SKM-1 (cell line): ENCODE measurements at regions not wholly inside any gene's neighbourhood (a gene's known extent, or its start where the extent isn't known, plus 50 kb on each side); places are given as distances from the start of the nearest gene placed in this dataset.
"Not testable (repeated sequence)": the region's sequence is repeated elsewhere in the genome, so short reads cannot be mapped to it uniquely, and the experiment has no call there.

Experiments
- DNase-seq: peaks from one replicate; lab custom pipeline; 2025; ENCODE audit not compliant: unreplicated experiment; lab: John Stamatoyannopoulos, UW

DNA sequence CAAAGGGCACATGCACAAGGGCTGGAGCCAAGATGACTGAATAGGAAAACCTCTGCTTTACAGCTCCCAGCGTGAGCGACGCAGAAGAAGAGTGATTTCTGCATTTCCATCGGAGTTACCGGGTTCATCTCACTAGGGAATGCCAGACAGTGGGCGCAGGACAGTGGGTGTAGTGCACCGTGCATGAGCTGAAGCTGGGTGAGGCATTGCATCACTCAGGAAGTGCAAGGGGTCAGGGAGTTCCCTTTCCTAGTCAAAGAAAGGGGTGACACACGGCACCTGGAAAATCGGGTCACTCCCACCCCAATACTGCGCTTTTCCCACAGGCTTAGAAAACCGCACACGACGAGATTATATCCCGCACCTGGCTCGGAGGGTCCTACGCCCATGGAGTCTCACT lies 64.5 kb upstream of the HTR1E start:
- DNase-seq: not testable (repeated sequence)

DNA sequence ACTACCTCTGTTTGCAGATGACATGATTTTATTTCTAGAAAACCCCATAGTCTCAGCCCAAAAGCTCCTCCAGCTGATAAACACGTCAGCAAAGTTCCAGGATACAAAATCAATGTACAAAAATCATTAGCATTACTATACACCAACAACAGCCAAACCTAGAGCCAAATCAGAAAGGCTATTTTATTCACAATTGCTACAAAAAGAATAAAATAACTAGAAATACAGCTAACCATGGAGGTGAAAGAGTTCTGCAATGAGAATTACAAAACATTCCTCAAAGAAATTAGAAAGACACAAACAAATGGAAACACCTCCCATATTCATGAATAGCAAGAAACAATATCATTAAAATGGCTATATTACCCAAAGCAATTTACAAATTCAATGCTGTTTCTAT lies 65.6 kb upstream of the HTR1E start:
- DNase-seq: no peak

DNA sequence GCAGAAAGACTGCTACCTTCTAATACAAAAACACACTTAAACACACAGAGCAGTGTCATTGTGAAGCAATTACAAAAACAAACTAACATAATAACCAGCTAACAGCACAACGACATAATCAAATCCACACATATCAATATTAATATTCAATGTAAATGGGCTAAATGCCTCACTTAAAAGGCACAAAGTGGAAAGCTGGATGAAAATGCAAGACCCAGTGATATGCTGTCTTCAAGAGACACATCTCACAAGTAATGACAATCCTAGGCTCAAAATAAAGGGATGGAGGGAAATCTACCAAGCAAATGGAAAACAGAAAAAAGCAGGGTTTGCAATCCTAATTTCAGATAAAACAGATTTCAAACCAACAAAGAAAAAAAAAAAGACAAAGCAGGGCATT lies 67.8 kb upstream of the HTR1E start:
- DNase-seq: no peak

DNA sequence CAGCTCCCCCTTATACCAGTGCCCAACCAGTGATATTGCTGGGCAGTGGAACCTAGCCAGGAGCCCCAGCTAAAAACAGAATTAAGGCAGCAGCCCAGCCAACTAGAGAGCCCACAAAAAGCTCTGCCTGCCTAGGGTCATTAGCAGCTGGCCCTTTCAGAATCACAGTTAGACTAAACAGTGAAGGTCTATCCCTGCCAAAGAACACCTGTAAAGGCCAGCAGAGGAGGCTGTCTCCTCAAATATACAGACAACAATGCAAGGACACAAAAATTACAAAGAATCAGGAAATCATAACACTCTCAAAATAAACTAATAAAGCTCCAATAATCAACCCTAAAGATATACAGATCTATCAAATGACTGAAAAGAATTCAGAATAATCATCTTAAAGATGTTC lies 77.8 kb upstream of the HTR1E start:
- DNase-seq: no peak

DNA sequence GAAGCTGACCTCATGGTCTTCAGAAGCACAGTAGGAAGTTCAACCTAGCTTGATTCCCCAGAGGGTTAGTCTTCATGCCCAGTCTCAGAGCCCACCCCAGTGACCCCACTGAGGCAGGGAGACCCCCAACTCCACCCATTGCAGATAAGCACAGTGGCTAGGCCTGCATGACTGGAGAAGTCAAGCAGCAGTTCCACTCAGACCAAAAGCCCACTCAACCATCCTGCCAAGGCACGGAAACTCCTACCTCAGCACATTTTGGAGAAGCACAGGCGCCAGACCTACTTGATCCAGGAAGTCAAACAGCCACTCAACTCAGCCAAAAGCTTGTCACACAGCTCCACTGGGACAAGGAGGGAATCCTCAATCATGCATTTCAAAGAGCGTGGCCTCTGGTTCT lies 78.4 kb upstream of the HTR1E start:
- DNase-seq: no peak

DNA sequence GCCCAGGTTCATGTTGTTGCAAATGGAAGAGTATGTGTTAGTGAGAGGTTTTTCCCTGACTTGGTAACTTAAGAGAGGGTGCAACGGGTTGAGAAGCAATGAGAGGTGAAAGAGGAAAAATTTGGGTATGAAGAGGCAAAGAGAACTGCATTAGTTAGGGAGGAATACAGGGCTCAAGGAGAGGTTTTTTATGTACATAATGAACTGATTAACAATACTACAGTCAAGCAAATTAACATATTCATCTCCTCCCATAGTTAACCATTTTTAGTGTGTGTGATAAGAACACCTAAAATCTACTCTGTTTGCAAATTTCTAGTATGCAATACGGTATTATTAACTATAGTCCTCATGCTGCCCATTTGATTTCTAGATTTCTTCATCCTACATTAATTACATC lies 79.5 kb upstream of the HTR1E start:
- DNase-seq: no peak

DNA sequence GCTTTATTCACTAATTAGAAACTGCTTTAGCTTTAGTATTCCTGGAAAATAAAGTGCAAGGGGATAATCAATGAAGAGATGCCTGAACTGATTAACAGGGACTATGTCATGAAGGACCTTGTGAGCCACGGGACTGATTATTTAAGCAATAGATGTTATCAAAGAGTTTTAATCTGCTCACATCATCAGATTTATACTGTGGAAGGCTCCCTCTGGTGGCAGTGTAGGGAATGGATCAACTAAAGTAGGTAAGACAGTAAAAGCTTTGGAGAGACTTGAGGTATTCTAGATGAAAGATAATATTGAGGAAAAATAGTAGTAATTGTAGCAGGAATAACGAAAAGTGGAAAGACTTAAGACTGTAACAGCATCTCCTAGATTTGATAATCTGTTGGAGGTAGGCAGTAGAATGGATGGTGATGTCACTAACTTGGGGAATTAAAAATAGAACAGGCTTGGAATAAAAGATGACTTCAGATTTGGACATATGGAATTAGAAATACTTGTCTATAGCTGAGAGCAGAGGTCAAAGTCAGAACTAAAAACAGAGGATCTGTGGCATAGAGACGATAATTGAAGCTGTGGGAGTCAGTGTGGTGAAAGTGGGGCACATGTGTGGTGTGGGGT lies 80.3 kb upstream of the HTR1E start:
- peak; percentile 19 for DNase-seq

DNA sequence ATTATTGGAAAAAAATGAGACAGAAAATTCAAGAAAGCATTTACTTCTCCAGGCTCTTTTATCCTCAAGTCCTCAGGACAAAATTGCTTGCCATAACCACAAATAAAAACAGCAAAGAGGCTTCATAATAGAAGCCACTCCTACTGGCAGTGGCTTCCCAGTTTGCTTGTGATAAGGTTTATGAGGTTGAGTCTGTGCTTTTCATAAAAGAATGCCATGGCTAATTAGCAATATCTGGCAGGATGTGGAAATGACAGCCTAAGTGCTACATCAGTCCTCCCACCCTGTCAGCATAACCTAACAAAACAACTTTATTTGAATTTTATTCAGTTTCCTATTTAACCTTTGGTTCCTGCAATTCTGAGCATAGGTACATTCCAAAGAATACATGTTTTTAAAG lies 80.9 kb upstream of the HTR1E start:
- no peak for DNase-seq

DNA sequence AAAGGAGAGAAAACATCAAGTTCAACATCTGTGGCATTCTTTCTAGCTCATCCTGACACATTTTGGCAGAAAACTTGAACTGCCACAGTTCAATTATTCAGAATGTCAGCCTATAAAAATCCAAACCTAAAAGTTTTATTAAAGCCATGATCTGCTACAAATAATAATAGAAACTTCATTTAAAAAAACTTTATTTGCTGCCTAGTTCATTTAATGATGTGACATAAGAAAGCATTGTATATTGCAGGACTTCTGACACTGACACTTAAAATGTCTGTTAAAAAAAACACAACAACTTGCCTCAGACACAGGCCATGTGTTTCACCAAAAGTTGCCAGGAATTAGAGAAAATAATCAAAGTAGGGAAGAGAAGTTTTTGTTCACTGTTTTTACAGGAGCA lies 88.3 kb upstream of the HTR1E start:
- no peak for DNase-seq

DNA sequence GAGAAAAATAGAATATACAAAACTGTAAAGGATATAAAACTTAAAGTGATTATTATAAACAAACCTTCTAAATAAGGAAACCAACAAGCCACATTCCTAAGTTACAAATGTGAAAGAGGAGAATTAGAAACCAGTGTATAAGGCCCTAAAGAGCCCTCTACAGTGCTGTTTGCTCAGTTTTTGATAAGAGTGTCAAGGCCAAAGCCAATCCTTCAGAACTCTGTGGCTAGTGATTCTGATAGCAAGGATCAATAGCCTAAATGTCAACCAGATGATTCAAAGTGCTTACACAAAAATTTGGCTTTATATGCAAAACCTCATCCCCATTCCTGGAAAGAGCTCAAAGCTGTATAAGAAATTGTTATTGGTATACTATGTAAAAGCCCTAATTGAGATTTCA lies 104.6 kb upstream of the HTR1E start:
- DNase-seq: no peak

DNA sequence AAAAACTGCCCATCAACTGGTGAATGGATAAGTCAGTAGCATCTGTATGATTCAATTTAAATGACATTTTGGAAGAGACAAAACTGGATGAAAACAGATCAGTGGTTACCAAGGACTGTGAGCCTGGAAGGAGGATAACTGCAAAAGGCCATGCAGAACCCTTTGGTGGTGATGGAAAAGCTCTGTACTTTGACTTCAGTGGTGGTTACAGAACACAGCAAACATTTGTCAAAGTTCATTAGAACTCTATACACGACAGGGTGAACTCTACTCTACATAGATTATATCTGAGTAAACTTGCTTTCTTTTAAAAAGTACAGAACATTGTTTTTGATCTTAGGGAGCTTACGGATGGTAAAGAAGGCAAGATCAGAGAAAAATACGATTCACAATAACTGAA lies 111.9 kb upstream of the HTR1E start:
- no peak for DNase-seq

DNA sequence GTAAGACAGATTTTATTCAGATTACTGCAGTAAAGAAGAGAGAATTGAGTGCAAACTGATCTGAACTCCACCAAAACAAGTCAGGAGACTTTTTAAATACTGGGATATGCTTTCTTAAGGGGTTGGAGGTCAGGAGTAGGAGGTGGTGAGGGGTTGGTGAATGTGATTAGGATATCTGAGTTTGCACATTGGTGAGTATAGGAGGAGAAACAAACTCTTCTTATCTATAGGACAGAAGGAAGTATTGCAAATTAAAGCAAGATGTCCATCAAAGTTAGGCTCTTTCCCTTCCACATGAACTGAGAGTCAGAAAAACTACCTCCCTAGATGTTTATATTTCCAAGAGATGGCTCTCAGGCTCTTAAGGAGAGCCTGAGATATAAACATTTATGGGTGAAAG lies 114.6 kb upstream of the HTR1E start:
- no peak for DNase-seq

DNA sequence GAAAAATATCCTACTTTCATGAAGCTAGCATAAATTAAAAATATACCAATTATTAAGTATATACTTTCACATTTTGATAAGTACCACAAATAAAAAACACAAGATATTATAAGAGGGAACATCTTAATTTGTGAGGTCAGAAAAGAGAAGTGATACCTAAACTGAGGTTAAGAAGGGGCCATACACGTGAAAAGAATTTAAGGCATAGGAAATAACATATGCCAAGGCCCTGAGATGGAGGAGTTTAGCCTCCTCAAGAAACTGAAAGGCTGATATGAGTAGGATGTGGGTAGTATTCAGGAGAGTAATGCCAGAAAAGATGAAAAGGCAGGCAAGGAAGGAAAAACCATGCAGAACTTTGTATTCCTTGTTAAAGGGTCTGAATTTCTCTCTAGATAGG lies 116.6 kb upstream of the HTR1E start:
- no peak for DNase-seq

DNA sequence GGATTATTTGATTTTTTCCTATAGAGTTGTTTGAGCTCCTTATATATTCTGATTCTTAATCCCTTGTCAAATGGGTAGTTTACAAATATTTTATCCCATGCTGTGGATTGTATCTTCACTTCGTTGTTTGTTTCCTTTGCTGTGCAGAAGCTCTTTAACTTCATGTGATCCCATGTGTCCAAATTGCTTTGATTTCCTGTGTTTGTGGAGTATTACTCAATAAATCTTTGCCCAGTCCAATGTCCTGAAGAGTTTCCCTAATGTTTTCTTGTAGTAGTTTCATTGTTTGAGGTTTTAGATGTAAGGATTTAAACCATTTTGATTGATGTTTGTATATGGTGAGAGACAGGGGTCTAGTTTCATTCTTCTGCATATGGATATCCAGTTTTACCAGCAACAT lies 143.7 kb upstream of the HTR1E start:
- no peak for DNase-seq

DNA sequence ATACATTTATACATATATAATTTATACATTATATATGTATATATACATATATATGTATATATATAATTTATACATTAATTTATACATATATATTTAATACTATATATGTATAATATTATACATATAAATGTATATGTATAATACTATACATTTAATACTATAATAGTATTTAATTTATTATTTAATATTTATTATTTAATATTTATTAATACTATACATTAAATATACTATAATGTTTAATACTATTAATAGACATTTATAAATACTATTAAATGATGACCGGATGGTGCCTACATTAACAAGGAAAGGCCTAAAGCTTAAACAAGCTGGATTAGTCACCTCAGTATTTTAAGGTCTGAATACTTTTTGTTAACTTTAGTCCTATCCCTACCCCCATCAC lies 145.9 kb upstream of the HTR1E start:
- DNase-seq: no peak

DNA sequence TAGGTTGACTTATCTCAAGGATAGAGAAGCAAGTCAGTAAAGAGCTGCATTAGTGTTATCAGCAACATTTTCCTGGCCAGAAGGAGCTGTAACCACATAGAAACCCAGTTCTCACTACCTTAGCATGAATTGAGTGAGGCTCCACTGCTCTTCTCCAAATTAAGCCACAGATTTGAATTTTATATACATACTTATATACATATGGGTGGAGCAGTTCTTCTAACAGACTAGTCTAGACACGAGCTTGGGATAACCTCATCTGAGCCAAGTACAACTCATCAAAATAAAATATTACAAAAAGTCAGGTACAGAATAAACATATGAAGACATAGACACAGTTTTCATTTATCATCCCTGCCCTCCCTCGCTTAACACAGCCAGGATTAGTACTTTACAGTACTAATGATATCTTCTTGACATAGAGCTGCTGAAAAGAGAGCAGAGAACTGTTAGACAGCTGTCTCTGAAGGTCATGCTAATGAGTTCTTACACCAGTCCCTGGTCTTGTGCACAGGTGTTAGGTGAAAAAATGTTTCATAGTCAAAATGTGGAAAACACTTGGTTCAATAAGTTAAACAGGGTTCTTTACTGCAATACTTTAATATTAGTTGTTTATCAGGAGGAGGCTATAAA lies 147.4 kb upstream of the HTR1E start:
- no peak for DNase-seq

DNA sequence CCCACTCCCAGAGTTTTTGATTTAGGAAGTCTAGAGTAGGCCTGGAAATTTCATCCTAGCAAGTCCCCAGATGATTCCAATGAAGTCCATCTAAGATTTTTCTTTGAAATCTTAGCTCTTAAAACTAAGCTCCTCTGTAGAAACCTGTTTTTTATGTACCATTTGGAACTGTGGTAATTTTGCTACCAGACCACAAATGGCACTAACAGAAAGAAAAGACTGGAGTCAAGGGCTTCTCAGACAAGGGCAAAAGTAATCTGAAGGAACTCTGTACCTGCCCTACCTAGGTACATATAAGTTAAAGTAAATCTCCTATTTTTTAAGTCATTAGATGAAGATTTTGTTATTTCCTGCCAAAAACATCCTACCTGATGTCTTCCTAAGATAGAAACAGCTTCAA lies 155.0 kb upstream of the HTR1E start:
- no peak for DNase-seq

DNA sequence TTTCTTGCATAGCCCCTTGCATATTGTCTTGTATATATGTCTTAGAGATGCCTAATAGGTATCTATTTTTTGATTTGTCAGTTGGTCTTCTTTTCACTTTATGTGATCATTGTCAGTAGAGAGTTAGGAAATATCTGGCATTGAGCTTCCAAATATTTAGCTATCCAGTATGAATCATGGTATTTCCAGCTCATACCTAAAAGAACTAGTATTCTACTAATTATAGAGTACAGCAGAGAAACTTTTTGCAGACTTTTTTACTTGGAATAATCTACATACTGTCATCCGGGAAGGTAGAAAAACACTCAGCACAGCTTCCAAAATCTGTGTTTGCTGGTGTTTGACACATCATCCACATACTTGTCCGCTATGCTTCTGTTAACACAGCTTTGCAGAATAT lies 156.4 kb upstream of the HTR1E start:
- DNase-seq: no peak

DNA sequence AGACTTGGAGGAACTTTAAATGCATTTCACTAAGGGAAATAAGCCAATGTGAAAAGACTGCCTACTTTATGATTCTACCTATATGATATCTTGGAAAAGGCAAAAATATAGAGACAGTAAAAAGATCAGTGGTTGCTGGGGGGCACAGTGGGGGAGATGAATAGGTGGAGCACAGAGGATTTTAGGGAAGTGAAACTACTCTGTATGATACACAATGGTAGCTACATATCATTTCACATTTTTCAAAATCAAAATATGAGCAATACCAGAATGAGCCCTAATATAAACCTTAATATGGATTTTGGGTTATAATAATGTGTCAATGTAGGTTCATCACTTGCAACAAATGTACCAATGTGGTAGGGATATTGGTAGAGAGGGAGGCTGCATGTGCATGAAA lies 161.4 kb upstream of the HTR1E start:
- no peak for DNase-seq

DNA sequence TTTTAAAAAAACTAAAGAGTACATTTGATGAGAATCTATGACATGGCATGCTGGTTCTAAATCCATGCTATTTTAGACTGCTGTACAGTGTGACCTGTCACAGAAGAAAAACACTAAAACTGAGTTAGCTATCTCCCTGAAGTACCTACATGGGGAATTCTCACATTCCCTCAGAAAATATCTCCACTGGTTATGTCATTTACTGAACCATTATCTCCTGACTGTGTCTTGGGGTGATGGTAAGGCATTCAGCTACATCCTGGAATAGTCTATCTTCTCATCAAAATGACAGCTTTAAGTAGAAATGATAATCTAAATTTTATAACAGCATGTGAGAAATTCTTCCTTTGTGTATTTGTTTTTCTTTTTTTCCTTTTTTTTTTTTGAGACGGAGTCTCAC lies 172.1 kb upstream of the HTR1E start:
- no peak for DNase-seq

DNA sequence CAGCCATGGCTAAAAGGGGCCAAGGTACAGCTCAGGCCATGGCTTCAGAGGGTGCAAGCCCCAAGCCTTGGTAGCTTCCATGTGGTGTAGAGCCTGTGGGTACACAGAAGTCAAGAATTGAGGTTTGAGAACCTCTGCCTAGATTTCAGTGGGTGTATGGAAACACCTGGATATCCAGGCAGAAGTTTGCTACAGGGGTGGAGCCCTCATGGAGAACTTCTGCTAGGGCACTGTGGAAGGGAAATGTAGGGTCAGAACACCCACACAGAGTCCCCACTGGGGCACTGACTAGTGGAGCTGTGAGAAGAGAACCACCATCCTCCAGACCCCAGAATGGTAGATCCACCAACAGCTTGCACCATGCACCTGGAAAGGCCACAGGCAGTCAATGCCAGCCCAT lies 177.4 kb upstream of the HTR1E start:
- not testable (repeated sequence) for DNase-seq

DNA sequence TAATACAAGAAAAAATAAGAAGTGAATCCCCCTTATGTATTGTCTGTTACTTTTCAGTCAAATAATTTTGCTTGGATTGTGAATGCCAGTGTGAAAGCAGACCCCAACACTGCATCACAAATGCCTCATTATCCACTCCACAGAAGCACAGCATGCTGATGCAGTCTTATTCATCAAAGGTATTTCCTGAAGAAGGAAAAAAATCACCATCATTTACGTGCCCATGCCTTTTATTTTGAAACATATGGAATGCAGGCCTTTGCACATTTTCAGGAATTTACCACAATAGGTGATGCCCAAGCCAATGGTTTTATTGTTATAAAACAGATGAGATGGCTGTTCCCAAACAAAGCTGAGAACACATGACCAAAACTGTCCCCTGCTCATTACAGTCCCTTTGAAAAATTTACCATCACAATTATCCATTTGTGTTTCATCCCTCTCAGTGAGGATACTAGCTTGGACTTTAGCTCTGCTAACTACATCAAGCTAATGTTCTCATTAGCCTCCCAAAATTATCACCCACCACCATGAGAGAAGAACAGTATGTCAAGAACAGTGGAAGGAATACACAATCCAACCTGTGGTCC lies 180.6 kb upstream of the HTR1E start:
- no peak for DNase-seq

DNA sequence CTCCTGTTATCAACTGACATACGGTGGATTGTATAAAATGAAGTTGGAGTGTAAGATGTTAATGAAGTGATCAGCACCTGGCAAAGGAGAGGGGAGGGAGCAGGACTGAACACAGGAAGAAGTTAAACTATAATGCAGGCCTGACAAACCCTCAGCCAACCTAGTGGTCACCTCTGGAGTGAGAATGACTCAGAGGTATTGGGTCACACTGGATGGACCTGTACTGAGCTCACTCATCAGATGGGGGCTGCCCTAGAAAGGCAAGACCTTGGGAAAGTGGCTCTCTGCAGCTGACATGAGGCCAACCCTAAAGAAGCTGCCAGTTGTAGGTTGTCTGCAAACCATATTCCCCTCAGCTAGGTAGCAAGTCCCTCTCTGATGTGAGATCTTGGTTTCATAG lies 193.3 kb upstream of the HTR1E start:
- no peak for DNase-seq
